ENCODE measurements at regions not wholly inside any gene's neighbourhood (a gene's known extent, or its start where the extent isn't known, plus 50 kb on each side); places are given as distances from the start of the nearest gene placed in this dataset.
"Not testable (repeated sequence)": the region's sequence is repeated elsewhere in the genome, so short reads cannot be mapped to it uniquely, and the experiment has no call there.

GRCh38 chr6:113366505-113366904, 490.6 kb upstream of the MARCKS start:
- no peak for DNase-seq (ENCODE audit: low read depth in 2 of 2)

DNA sequence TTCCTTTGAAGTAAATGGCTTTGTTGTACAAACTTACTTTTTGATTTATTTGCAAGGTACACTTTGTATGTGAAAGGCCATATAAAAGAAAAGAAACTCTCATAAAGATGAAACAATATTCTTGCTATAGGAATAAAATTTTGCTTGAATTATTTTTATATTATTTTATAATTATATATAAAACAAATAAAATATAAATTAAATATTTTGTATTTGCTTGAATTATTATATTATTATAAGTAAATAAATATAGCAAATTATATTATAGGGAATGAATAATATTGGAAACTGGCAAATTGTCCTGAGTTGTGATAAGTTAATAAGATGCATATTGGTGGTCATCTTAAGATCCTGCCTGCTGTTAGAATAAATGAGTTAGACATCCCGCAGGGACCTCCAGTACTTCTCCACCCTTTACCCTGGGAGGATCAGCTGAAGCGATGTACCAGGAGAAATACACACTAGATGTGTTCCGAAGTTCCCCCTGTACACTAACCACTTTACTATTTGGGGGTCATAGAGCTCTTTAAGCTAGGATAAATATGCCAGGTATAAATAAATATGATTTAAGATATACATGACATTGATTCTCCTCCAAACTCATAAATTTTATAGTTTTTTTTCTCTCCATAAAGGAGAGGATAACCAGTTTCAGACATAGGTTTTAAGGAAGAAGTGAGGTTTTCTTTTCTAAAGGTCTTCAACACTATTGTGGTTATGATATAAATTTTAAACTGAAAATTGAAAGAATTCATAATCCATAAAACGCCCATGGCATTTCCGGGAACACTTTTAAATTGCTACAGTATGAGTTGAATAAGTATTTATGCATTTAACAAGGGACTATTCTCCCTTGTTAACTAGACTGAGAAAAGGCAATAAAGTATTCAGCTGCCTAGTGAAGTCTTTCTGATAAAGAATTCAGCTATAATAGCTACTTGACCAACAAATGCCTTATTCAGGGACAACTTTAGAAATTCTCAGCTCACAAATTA, 486.3 kb upstream of the MARCKS start:
- DNase-seq (ENCODE audit: low read depth in 2 of 2), result no peak

- not testable (repeated sequence) for DNase-seq (ENCODE audit: low read depth in 2 of 2)
Measured at GRCh38 chr6:113375466-113375865, 481.7 kb upstream of the MARCKS start.

DNA sequence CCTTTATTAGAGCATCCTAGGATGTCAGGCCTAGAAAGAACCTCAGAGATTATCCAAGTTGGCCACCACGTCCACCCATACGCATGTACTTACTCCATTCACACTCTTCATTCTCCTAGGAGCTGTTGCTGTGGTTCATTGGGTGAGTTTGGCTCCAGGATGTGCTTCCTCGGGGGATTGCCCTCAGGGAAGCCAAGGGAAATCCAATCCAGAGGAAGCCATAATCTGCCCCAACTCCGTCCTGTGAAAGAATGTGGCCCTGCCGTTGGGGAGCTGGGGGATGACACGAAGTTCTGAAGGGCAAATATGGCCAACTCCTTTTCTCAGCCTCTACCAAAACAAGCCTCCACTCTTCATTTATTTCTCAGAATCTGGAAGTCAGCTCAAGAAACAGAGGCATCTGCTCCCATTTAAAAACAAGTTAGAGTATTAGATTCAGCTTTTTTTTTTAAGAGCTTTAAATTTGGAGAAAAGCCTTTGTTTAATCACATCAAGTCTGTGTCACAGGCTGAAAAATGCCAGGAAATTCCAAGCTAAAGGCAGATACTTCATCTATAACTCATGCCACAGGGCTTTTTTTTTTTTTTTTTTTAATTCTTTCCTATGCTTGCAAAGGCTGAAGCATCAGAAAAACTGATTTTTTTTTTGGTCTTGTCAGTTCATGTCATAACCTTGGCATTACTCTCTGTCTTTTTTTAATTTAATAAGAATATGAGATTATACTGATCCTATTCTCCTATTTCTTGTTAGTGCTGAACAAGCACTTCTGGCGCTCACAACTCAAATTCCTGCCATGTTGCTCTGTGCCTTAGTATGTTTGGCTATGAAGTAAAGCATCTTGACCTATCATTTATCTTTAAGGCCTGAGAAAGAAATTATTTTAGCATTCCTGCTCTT, 480.9 kb upstream of the MARCKS start:
- no peak for DNase-seq (ENCODE audit: low read depth in 2 of 2)

- DNase-seq (ENCODE audit: low read depth in 2 of 2), result no peak
Measured at GRCh38 chr6:113376847-113377165, 480.3 kb upstream of the MARCKS start.

GRCh38 chr6:113377362-113377942, 479.7 kb upstream of the MARCKS start:
- DNase-seq (ENCODE audit: low read depth in 2 of 2), result no peak

GRCh38 chr6:113380591-113380990, 476.6 kb upstream of the MARCKS start:
- no peak for DNase-seq (ENCODE audit: low read depth in 2 of 2)

DNA sequence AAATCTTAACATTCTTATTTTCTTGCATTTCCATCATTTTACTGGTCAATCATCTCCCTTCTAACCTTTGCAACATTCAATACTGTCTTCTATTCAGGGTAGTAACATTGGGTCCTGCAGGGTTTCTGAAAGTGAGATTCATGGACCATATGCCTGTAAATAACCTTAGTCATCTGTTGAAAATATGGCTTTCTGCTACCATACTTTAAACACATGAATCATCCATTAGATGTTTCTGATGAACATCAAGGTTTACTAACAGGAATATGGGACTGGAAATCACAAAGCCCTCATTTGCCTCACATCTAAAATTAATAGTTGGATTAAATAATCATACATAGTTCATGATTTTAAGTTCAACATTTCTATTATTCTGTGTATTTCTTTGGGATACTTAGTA, 475.9 kb upstream of the MARCKS start:
- DNase-seq (ENCODE audit: low read depth in 2 of 2), result no peak

DNA sequence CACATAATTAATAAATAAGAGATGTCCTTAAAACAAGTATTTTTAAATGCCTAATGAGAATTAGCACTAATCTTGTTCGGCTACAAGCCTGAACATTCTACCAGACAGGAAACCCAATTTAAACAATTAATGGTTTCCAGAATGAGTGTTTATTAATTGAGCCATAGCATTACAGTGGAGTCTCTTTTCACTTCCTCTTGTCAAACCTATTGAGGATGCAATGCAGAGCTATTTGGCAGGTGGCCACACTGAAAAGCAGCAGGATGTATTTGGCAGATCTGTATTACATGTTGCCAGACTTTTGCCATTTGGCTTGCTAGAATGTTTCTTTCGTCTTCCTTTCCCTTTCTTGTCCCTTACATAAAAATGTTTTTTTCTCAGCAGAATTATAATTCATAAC, 475.2 kb upstream of the MARCKS start:
- no peak for DNase-seq (ENCODE audit: low read depth in 2 of 2)

DNA sequence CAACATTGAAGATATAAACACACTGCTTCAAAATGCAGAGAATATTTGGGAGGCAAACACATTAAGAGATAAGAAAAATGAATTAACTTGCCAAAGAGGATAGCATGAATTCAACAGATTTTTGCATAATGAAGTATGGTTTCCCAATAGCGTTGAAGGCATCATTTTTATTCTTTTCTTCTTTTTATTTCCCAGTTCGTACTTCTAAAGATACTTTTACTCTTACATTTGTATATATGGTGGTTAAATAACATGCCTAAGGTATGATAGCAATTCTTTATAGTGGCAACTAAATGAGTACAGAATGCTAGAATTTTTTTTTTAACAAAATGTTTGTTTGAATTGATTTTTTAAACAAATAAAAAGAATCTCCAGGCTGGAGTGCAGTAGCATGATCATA, 473.4 kb upstream of the MARCKS start:
- no peak for DNase-seq (ENCODE audit: low read depth in 2 of 2)

- DNase-seq (ENCODE audit: low read depth in 2 of 2), result no peak
Measured at GRCh38 chr6:113385020-113385431, 472.1 kb upstream of the MARCKS start.

DNA sequence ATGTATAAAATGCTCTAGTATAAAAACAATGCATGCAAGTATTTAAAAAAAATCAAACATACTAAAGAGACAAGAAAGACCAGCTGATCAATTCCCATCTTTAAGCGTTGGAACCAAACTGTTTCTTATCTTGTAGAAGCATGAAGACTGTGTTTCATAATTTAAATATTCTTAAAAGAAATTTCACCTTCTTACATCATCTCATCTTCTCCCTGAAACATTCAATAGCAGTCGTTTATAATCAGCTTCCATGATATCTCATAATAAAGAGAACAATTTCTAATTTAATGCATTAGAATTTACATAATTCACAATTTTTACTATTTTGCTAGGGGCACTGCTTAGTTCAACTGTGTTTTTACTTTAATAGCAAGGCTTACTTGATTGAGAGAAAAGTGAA, 468.1 kb upstream of the MARCKS start:
- DNase-seq (ENCODE audit: low read depth in 2 of 2), result no peak

DNA sequence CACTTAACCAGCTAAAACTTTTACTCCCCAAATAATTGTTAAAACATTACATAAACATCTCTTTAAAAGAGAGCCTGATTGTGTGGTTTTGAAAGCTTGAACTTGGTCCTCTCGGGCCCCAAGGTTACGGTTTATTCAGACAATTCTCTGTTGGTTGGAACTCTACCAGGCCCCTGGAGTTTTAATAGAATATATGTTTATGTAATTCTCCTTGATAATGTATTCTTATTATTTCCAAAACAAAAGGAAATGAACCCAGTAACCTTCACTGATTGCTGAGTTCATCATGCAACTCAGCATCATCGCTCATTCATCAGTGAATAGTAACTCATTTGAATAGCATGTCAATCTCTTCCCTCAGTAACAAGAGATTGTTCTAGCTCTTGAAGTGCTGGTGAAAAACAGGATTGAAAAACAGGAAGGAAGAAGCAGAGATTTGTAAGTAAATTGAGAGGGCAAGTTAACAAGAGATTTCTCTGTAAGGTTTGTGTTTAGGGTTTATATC, 464.5 kb upstream of the MARCKS start:
- no peak for DNase-seq (ENCODE audit: low read depth in 2 of 2)

GRCh38 chr6:113394216-113394615, 462.9 kb upstream of the MARCKS start:
- no peak for DNase-seq (ENCODE audit: low read depth in 2 of 2)

DNA sequence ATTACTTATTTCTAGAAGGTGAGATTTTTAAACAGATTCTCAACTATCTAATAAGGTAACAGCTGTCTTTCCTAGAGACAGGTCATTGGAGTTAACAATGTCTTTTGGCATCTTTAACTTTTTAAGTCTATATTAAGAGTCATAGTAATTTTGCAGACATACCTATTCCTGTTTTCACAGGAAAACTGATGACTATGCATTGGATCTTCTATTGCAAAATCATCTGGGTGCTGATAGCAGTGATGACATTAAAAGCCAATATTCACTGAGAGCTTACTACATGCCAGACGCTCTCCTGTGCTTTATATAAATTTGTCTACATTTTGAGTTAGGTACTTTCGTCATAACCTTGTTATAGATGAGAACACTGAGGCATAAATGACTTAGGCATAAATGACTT, 462.4 kb upstream of the MARCKS start:
- no peak for DNase-seq (ENCODE audit: low read depth in 2 of 2)

DNA sequence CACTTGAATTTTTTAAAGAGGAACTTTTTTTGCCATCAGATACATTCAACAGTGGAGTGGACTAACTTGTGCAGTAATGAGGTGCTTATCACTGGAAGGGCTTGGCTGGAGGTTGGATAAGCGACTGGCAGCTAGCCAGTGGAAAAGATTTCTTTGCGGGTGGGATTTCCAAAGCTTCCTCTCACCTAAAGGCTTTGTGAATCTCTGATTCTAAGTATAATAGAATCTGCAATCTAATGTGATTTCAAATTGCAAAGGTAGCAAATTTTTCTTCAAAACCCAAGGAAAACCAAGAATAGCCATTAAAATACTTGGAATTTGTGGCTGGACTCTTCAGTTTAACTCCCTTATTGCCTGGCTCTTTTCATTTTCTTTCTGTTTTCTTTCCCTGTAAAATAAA, 460.4 kb upstream of the MARCKS start:
- DNase-seq (ENCODE audit: low read depth in 2 of 2), result no peak

DNA sequence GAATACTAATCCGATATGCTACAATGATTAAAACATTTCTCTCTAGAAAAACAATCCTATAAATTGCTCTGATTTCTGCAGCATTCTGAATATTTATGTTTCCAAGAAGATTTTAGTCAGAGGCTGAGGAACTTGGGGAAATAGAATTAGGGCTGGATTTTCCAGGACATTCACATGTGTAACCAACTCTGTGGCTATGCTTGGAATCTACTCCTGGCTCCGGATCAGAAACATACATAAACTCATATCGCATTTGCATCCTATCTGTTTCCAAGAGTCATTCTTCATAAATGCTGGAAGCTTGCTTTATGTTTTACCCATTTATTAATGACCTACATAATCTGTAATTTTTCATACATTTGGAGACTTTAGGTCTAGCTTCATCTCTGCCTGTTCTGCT, 459.9 kb upstream of the MARCKS start:
- no peak for DNase-seq (ENCODE audit: low read depth in 2 of 2)

DNA sequence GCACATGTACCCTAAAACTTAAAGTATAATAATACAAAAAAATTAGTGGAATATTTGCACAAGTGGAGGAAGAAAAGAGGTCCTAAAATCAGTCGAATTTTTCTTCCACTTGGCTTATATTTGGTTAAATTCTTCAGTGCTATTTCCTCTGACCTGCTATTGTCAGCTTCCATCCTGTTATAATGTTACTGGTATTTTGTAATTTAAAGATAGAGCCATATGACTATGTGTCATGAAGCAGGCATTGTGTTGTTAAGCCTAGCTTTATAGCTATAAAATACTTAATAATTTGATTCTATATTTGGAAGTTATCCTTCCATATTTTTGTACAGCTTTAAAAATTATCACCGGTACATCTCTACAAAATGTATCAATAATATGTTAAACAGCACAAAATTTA, 455.9 kb upstream of the MARCKS start:
- DNase-seq (ENCODE audit: low read depth in 2 of 2), result no peak

DNA sequence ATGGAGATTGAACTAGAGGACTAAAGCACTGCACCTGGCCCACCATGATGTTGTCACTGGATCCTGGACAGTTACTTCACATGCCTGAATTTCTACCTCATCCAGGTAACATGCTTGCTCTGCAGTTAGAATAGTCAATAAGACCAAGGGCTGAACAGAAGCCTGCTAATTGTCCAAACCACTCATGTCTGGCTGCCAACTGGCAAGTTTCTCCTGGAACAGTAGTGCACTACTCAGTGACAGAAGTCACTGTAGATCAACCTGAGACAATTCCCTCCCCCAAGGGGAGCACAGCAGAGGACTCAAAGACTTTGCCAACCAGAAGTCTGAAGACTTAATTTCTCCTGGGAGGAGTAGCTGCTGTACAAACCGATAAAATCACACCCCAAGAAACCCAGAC, 454.6 kb upstream of the MARCKS start:
- no peak for DNase-seq (ENCODE audit: low read depth in 2 of 2)

DNA sequence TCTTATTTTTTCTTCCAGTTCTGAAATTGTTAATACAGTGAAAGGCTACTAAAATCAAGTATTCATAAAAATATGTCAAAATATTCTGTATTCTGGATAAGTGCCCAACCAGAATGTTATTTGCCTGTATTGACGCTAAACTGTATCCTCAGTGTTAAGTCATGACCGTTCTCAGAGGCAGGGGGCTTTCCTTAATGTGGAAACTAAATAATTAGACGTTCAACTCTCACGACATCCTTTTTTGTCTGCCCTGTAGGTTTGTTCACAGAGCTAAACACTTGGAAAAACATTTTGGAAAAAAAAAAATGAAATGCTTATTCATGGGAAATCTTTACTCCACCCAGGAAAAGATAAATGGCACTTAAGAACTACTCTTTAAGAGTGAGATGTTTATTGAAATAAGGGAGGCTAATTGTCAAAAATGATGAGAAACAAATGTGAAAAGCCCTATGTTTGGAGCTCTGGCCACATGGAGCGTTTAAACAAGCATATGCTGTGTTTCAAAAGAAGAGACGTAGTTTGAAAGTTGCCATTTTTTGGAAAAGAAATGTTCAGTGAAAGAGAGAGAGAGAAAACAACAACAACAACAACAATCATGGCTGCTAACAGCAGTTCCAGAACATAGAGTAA, 453.1 kb upstream of the MARCKS start:
- DNase-seq (ENCODE audit: low read depth in 2 of 2), result no peak

- DNase-seq (ENCODE audit: low read depth in 2 of 2), result no peak
Measured at GRCh38 chr6:113405326-113406047, 451.7 kb upstream of the MARCKS start.

Data from stimulated activated CD4-positive, alpha-beta T cell treated with anti-CD3 and anti-CD28 coated beads, Interleukin-1b, Interleukin-23, amount 100 ng/mL, for 4 hours (primary cell).